HT-29 (cell line): ENCODE measurements at regions not wholly inside any gene's neighbourhood (a gene's known extent, or its start where the extent isn't known, plus 50 kb on each side); places are given as distances from the start of the nearest gene placed in this dataset.
"Not testable (repeated sequence)": the region's sequence is repeated elsewhere in the genome, so short reads cannot be mapped to it uniquely, and the experiment has no call there.

ENCODE experiments used
- DNase-seq: peaks from one replicate; pipeline ENCODE4 v3.0.0-alpha.2; 2015; ENCODE audit warnings: low spot score

DNA sequence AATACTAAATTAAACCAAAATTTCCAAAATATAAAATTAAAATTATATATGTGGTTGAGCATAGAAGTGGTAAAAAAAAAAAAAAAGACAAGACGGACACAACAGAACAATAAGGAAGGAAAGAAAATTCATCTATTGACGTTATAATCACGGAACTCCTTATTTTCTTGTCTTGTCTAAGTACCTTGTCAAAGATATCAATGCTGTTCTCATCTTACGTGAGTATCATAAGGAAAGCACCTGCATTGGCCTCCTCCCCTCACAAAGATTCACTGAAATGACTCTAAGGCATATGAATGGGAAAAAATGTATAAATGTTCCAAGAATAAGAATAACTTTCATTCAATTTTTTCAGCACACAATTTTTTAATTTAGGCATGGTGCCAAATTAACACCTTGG, 135.4 kb downstream of the PPP1R3A start:
- no peak for DNase-seq

DNA sequence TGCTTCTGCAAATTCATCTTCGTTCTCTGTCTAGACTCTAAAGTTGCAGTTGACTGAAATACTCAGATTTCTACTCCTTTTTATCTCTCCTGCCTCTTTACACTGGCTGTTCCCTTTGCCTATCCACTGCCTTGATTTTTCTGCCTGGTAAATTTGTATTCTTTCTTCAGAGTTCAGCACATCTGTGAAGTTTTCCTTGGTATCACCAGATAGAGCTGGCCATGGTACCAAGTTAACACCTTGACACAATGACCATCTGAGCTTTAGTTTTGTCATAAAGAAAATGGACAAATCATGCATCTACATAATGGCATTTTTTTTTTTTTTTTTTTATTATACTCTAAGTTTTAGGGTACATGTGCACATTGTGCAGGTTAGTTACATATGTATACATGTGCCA, 143.0 kb downstream of the PPP1R3A start:
- DNase-seq = no peak

DNA sequence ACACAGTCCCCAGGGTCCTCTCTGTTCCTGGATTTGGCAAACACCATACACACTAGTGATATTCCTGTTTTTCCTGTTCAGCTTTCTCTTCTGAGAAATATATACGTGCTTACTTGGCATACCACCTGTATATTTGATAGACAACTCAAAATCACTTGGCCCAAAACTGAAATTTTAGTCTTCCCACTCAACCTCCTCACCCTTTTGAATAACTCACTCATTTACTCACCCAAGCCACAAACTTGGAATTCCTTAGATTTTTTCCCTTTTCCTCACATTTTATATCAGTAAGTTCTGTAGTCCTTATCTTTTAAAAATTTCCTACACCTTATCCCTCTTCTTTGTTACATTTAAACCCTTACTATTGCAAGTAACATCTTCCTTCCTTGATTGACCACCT, 143.4 kb downstream of the PPP1R3A start:
- DNase-seq = no peak

DNA sequence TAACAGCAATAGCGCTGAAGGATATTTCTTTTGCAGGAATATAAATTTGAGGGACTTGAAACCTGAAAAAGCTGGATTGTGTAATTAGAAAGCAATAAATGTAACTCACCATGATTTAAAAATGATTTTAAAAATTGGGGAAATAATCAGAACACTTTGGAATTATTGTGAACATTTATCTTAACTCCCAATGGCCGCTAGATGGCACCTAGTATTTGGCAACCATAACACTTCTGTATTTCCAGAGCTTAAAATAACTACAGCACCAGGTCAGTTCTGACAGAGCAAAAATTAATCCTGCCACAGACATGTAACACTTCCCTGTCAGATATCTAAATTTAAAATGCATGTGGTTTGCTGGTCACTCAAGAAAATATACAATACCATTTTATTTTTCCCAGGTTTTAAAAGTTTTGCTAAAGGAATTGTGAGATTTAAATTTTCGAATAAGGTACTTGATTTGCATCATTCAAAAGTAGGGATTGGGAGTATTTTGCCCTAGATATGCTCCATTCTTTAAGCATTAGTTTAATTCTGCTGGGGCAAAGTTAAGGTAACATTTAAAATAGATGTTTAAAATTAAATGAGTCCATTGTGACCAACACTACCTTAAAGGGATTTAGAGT, 144.5 kb downstream of the PPP1R3A start:
- DNase-seq = peak; percentile 63

DNA sequence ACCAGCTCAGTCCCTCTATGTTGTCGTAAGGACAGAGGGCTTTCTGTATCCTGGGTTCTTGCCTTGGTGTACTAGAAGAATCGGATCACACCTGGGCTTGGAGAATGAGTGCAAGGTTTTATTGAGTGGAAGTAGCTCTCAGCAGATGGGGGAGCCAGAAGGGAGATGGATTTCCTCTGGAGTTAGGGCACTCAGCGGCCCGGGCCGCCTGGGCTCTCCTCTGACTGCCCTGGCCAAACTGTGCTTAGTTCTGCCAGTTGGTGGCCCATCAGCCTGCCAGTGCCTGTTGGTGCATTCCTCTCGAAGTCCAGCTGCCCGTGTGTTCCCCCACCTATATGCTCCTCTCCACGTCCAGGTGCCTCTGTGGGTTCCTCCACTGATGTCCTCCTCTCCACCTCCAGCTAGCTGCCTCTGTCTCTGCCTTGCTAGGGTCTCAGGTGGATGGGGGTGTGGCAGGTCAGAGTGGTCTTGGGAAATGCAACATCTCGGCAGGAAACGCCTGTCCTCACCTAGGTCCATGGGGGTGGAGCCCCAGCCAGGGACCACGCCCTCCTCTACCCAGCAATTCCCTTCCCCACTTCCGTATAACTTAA, 148.6 kb downstream of the PPP1R3A start:
- DNase-seq = no peak

DNA sequence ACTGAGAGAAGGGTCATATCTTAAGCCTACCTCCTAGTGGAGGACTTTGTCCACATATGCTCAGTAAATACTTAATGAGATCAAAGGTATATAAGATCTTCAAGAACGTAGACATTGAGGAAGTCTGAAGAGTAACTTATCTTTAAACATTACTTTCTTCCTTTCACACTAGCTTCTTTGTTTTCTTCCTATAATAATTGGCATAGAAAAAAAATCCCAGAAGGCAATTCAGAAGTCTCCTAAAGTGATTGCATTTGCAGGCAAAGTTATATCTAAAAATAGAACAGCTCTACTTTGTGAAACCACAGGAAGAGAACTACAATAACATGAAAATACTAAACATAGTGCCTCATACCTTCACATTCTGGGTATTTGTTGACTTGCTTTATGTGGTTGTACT, 150.4 kb downstream of the PPP1R3A start:
- peak; percentile 23 for DNase-seq

DNA sequence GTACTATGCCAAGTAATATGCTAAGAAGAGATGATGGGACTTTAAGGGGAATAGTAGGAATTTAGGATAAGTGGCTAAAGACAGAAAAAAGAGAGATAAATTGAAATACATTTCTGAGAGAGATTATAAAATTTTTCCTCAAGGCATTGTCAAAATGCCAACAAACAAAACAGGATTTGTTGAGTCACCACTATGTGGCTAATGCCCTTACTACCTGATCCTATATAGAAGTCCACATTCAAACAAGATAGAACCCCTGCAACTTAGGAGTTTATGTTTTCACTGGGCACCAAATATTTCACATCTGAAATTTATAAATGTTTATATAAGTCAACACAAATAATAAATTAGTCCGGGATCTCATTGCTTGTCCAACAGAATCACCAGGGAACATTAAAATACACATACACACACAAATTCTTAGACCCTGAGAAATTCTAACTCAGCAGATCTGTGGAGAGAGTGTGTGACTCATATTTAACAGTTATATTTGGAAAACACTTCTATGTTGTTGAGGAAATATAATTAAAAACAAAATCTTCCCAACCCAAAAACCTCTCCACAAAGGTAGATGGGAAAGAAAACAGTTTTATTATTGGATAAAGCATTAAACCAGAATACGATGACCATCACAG, 154.3 kb downstream of the PPP1R3A start:
- DNase-seq = no peak

DNA sequence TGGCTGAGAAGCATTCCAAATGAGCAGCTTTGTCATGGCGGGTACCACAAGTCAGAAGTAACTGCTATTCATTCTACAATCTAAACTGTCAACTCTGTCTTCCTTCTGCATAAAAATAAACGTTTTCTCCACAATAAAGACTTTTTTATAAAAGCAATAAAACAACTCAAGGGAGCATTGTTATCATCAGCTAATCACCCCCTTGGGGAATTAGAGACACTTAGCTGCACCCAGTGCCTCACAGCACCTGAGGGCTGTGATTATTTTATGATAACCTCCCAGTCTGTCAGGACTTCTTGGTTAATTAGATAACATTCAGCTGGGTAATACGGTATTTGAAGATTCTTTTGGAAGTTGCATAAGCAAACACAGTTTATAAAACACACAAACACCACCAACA, 155.6 kb downstream of the PPP1R3A start:
- no peak for DNase-seq

DNA sequence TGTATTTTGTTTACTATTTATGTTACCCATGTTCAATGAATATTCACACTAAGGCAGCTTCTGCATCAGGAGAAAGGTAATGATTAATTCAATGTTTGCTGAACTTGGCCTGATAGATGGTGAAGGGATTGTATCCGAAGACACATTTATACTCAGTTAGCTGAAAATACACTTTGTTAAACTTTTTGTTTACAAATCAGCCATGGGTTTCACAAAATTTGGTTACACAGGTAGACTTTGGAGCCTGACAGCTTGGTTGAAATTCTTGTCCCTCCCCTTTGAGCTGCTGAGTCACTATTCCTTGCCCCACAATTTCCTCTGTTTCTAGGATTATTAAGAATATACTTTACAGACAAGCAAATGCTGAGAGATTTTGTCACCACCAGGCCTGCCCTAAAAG, 162.6 kb downstream of the PPP1R3A start:
- no peak for DNase-seq

DNA sequence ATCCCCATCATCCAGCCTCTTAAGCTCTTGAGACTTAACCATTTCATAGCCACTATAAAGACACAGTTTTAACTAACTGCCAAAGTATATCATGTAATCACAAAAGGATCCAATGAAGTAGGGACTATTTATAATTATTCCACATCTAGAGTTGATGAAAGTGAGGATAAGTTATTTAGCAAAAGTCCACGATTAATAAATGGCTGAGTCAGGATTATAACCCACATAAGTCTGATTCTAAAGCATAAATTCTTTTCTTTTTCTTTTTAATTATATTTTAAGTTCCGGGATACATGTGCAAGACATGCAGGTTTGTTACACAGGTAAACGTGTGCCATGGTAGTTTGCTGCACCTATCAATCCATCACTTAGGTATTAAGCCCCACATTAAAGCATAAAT, 166.1 kb downstream of the PPP1R3A start:
- no peak for DNase-seq

DNA sequence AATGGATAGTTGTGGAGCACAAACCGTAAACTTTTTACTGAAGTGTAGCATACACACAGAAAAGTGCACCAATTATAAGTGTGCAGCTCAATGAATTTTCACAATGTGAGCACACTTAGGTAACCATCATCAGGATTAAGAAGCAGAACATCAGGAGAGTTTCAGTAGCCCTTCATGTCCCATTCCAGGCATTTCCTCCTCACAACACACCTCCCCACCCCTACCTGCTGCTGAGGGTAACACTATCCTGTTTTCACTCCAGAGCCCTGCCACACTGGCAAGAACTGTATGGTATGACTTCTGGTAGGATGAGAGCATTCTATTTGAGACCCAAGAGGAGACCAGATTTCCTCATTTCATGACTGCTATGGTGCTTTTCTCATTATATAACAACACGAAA, 166.5 kb downstream of the PPP1R3A start:
- no peak for DNase-seq

DNA sequence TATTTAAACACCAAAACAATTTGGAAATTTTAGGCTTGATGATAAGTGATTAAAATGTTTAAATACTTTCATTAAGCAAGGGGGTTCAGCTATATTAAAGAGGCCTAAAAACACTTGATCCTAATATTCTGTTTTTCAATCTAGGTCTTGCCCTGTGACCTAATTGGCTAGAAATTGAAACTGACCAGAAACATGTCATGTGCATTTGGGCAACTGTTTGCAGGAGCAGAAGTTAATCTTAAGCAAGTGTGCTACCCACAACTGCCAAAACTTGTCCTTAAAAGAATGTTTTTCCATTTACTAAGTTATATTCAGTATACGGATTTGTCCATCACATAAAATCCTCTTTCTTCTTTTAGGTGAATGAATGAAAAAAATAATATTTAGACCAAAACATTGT, 167.3 kb downstream of the PPP1R3A start:
- DNase-seq = no peak

DNA sequence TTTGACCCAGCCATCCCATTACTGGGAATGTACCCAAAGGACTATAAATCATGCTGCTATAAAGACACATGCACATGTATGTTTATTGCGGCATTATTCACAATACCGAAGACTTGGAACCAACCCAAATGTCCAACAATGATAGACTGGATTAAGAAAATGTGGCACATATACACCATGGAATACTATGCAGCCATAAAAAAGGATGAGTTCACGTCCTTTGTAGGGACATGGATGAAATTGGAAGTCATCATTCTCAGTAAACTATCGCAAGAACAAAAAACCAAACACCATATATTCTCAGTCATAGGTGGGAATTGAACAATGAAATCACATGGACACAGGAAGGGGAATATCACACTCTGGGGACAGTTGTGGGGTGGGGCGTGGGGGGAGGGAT, 170.4 kb downstream of the PPP1R3A start:
- DNase-seq = not testable (repeated sequence)

DNA sequence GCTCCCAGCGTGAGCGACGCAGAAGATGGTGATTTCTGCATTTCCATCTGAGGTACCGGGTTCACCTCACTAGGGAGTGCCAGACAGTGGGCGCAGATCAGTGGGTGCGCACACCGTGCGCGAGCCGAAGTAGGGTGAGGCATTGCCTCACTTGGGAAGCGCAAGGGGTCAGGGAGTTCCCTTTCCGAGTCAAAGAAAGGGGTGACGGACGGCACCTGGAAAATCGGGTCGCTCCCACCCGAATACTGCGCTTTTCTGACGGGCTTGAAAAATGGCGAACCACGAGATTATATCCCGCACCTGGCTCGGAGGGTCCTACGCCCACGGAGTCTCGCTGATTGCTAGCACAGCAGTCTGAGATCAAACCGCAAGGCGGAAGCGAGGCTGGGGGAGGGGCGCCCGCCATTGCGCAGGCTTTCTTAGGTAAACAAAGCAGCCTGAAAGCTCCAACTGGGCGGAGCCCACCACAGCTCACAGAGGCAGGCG, 175.8 kb downstream of the PPP1R3A start:
- not testable (repeated sequence) for DNase-seq

DNA sequence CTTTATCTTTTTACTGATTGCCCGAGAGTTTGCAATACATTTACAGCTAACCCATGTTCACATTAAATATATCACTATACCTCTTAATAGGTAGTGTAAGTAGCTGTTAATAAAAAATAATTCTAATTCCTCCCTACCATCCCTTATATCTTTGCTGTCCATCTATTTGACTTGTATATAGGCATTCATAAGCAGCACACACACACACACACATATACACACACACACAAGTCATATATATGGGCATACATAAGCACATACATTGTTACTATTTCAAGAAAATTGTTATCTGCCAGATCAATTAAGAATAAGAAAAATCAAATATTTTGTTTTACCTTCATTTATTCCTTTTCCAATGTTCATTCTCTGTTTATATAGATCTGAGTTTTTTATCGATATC, 176.4 kb downstream of the PPP1R3A start:
- no peak for DNase-seq

DNA sequence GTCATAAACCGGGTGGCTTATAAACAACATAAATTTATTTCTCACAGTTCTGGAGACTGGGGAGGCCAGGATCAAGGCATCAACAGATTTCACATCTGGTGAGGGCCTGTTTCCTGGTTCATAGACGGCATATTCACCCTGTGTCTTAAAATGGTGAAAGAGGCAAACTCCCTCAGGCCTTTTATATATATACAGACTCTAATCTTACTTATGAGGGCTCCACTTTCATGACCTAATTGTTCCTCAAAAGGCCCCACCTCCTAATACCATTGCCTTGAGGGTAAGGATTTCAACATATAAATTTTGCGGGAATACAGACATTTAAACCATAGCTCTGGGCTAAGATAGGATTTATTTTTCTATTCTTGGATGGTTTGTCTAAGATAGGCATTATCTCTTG, 187.2 kb downstream of the PPP1R3A start:
- DNase-seq = no peak

DNA sequence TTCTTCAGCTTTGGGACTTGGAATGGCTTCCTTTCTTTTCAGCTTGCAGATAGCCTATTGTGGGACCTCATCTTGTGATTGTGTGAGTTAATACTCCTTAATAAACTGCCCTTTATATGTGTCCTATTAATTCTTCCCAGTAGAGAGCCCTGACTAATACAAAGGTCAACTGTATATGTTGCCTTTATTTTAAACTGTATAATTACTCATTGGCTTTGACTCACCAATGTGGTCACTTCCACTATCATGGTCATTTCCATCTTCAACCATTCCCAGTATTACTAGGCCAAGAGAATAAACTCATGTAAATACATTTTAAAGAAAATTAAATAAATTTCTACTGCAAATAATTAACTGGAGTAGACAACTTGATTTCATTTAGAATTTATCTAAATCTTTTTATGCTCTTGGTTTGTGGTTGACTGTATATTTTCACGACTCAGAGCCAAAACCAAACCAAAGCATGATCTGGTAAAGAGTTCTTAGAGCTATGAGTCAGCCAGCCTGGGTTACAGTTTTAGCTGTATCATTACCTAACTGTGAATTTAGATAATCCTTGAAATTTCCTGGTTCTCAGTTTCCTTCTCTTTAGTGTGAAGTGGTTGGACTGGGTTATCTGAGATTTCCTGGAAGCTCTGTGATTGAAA, 188.4 kb downstream of the PPP1R3A start:
- no peak for DNase-seq

DNA sequence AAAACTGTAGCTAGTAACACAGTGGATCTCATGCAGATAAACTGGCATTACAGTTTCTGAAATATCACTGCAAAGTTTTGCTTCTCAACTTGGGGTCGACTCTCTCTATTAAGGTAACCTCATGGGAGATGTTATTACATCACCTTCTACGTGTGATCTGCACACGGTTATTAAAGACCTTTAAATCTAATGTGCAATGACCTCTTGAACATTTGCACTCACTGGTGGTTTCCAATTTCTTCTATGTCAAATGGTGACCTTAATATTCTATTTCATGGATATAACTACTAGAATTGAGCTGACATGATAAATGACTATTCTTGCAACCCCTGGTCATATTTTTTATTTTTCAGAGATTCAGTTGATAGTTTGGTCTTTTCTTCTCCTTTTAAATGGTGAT, 191.3 kb downstream of the PPP1R3A start:
- no peak for DNase-seq

DNA sequence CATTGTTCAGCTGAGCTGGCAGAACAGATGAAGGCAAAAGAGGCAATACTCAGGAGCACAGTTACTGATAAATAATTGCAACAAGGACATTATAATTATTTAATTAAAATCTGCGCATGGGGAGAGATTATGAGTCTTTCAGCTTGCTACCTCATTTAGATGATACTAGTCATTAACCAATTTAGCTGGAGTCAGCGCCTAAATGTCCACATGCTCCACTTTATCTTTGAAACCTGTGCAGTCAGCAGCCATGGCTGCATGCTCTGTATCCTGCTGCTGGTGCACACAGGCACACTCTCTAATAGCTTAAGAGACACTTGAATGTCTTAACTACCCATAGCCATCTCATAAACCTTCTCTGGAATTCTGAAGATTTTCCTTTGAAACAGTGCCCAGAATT, 196.8 kb downstream of the PPP1R3A start:
- DNase-seq = no peak

DNA sequence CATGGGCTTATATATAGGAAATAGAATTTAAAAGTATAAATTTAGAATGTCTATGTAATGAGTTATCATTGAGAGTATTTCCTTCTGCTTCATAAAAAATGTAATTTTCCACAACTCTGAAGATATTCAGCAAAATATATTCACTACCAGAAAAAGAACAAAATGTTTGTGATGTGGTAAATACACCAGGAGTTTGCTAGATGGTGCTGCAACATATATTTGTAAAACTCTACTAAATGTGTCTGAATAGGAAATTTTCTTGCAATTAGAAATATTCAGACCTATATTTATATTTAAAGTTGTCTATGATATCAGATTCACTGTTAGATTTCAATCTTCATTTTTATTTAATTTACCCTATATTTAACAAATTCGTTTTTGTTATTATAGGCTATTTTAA, 201.1 kb downstream of the PPP1R3A start:
- no peak for DNase-seq

DNA sequence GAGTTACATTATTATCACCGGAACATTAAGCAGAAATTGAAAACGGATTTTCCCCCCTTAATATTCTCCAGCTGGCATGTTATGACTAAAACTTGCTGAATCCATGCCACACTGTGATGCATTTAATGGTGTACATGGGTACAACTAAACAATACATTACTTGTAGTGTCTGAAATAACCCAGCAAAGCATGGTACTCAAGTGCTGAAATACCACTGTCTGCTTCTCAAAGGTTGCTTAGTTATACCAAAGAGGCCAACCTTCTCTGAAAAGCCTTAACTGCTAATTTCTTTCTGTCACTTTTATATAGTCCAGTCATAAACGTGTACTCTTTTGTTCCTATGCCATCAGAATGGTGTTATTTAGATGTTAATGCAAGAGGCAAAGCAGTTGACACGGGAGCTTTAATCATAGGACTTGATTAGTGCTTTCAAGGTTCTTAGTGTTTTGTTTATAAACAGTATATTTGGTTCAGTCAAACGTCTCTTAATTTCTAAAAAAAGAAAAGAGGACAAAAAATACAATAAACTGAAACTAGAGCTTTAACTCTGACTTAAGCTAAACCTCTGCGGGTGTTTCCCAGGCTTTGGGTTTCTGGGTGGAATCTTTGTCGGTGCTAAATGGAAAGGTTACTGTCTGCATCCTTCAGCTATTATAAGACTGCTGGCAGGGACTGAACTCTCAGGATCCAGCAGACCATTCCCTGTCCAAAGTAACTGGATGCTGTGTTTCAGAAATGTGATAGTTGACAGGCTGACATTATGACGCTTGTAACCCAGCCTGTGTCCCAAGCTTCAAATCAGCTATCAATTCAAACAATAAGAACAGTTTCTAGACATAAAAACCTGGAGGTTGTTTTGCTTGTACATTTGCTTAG, 202.6 kb downstream of the PPP1R3A start:
- no peak for DNase-seq

DNA sequence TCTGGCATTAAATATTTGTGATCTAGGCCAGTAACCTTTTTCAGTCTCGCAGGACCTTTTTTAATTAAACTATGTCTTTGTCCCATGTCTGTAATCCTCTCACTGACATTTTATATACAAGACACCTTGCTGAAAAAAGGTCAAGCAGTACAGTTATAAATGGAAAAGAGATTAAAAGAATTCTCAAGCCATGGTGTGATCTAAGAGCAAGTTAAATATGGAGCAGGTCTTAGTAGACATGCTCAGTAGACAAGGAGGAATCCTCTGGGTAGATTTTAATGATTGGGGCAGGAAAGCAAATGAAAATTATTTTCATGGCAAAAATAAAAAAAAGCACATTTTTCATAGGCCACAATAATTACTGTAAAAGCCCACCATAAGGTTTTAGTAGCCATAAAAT, 203.5 kb downstream of the PPP1R3A start:
- no peak for DNase-seq
